Stimulated activated CD4-positive, alpha-beta T cell treated with anti-CD3 and anti-CD28 coated beads, Interleukin-1b, Interleukin-23, amount 100 ng/mL, for 4 hours (primary cell): ENCODE measurements at regions not wholly inside any gene's neighbourhood (a gene's known extent, or its start where the extent isn't known, plus 50 kb on each side); places are given as distances from the start of the nearest gene placed in this dataset.

Experiments
- DNase-seq, 2 donors: peaks; one replicate each; pipeline ENCODE4 v3.0.0-alpha.2; 2020; ENCODE audit warnings: low read depth in 2 of 2

GRCh38 chr13:74043237-74043636 lies 91.0 kb downstream of the KLF12 start:
- DNase-seq: no peak

DNA sequence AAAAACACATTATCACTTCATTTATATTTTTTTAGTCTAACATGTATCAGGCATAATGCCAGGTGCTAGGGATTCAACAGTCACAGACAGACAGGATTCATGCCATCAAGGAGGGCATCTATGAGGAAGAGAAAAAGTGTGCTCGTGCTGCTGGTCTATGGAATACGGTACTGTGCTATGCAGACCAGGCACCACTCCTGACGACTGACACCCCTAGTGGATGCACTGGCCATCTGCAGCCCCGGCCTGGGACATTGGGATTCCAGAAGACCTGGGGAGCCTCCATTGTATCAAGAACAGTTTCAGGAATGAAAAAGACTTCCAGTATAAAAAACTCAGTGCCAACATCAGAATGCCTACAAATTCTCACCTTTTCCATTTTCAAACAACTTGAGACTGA lies 94.0 kb downstream of the KLF12 start:
- no peak for DNase-seq

- no peak for DNase-seq
Observed at GRCh38 chr13:74039667-74040066, 94.5 kb downstream of the KLF12 start.

- DNase-seq: no peak
Observed at GRCh38 chr13:74039154-74039553, 95.0 kb downstream of the KLF12 start.

GRCh38 chr13:74037762-74038161 lies 96.4 kb downstream of the KLF12 start:
- DNase-seq: no peak

DNA sequence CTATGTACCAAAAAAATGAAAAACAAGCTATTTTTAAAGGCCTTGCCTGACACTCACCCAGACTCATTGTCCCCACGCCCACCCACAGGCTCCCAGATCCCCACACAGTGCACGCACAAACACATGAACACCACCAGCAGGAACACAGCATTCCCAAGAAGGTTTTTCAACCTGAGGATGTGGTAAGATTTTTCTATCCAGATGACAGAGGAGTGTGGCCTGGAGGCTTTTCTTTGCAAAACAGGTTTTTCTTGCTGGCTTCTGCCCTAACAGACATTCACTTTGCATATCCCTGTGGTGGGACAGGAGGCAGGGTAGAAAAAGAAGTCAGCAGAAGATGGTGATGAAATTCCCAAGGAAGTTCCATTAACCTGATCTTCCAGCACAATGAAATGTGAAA lies 97.8 kb downstream of the KLF12 start:
- no peak for DNase-seq

DNA sequence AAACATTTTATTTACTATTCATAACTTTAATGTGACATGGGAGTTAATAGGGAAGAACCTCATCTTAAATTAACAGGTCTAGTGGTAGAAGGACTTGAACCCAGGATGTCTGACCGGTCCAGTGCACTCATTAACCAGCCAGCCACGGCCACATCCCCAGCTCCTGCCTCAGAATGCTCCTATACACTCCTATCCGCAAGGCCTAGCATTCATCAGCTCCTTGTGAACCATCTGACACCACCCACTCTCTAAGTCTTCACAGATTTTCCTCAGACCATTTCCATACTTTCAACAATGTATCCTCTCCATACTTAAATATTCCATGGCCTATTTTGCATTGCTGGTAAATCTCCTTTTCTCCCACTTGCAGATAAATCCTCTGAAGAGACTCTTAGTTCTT lies 98.3 kb downstream of the KLF12 start:
- DNase-seq: no peak

GRCh38 chr13:74032325-74032724 lies 101.9 kb downstream of the KLF12 start:
- no peak for DNase-seq

- DNase-seq: no peak
Observed at GRCh38 chr13:74027161-74027779, 106.9 kb downstream of the KLF12 start.

GRCh38 chr13:74026753-74027152 lies 107.5 kb downstream of the KLF12 start:
- DNase-seq: peak; percentile 28 to 59

DNA sequence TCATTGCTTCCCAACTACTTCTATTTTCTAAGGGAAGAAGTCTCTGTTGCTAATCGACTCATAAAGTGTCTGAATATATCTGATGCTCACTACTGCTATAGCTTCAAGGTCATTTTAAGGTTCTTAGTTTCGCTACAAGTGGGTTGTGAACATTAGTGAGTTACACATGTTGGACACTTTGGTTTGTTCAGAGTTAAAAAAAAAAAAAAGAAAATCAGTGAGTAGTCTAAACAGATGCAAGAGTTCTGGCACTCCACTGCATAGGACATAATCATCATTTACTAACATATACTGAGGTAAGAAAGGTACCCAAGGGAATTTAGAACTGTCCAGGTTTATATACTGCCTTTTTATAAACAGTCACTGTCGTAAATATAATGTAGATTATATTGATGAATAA lies 108.8 kb downstream of the KLF12 start:
- no peak for DNase-seq

DNA sequence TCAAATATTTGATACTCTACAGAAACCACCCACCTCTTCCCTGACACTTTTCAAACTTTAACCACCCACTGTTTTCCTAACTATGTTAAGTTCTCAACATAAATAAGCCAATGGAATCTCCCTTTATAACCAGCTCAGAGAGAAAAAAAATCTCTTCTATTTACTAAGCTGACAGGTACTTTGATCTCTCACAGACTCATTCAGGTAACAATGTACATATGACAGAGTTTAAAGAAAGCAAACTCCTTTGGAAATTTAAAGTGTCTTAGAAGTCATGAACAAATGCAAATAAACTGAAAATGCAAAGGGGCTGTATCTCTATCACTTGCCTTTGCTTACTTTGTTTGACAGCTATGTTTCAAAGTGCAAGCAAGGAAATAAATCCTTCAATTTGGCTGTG lies 109.3 kb downstream of the KLF12 start:
- DNase-seq: no peak

- no peak for DNase-seq
Observed at GRCh38 chr13:74024314-74024713, 109.9 kb downstream of the KLF12 start.

- DNase-seq: no peak
Observed at GRCh38 chr13:74023484-74023883, 110.7 kb downstream of the KLF12 start.

DNA sequence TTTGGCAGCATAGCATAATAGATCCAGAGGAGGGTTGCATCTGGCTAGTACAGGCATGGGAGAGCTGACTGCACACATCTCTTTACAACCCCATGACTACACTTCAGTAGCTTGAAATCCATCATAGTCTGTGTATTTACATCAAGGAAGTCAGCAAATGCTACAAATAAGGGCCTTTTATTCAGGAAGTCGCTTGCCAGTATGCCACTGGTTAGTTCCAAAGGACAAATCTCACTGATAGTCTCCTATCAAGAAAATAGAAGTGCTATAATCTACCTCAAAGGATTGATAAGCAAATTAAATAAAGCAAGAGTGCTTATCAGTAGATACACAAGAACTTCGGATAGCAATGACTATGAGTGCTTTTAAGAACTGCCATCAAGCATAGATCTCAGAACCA lies 112.7 kb downstream of the KLF12 start:
- no peak for DNase-seq

DNA sequence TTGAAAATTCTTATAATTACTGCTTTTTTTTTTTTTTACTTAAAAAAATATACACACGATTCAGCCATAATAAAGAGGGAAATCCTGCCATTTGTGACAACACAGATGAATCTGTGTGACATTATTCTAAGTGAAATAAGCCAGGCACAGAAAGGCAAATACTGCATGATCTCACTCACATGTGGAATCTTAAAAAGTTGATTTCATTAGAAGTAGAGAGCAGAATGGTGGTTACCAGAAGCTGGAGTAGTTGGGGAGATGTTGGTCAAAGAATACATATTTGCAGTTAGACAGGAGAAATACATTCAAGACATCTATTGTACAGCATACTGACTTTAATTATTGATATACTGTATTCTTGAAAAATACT lies 116.2 kb downstream of the KLF12 start:
- DNase-seq: no peak

DNA sequence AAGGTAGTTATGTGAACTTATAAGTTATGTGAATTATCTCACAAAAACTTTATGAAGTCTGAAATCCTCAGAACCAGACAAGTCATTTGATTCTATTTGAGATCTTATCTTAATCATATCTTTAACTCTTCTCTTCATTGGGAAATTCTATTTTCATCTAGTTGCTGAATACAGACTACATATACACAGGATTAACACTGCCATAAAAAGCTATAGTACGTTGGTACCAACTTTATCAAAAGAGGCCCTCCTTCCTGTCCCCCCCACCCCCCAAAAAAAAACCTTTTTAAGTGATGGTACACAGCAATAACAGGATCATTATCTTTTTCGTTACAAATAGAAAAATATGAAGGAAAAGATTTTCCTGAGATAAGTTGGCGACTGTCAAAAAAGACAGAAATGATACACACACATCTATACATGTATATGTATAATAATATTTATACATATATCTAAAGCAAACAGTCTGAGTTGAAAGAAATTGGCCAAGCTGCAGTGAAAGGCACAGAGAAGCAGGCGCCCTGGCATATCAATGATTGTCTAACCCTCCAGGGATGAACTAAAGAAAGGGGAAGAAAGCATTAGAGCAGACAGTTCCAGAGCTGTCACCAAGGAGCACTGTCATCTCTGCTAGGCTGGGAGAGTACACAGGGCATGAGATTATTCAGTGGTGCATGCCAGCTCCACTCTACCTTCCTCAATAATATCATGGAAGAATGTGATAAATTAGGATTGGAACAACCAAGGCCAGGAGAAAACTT lies 116.7 kb downstream of the KLF12 start:
- DNase-seq: no peak

DNA sequence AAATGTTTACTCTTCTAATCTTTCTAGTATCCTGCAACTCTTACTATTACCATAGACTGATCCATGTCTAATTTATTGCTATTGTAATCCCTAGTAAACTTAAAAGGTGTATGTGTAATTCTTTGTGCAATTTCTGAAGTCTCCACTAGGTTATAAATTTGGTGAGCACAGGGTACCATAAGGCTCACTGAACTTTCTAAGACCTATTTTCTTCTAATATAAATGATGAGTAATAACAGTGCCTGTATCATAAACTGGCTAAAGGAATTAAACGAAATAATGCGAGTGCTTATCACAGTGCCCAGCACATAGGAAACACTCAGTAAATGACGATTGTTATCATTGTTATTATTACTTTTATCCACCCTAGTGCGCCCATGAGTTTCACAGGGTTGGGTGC lies 119.1 kb downstream of the KLF12 start:
- DNase-seq: no peak

DNA sequence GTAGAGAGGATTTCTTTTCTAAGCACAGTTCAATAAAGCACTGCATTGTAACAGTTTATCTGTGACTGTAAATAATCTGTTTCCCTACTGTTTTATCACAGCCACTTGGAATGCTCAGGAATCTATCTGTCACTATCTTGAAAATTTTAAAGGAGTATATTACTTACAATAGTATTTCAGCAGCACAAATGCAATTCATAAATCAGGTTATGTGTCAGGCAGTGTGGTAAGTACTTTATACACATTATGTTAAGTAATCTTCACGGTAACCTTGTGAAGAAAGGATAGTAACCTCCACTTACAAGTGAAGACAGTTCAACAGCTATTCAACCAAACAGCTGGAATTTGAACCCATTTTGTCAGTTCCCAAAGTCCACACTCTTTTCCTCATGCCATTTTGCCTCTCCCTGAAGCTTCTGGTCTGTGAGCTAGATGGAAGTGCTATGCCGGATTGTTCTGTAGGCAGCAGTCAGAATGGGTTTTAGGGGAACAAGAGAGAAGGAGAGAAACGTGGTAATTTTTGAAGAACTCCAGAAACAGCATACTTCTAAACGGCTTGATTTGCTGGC lies 125.0 kb downstream of the KLF12 start:
- DNase-seq: no peak

GRCh38 chr13:74006666-74007065 lies 127.5 kb downstream of the KLF12 start:
- no peak for DNase-seq

- DNase-seq: no peak
Observed at GRCh38 chr13:74005320-74006157, 128.7 kb downstream of the KLF12 start.

DNA sequence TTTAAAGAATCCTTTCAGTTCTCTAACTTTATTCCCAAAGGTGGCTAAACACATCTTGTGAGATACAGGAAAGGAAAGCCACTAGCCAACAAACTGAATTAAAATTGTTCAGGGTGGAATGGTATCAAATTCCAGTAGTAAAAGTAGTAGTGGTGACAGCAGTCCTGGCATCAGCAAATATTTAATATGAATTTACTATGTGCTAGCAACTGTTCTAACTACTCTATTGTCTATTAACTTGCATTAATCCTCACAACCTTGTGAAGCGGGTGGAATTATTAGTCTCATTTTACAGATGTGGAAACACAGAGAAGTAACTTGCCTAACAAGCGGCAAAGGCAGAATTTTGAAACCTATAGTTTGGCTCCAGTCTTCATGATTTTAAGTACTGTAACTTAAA lies 130.1 kb downstream of the KLF12 start:
- no peak for DNase-seq

GRCh38 chr13:74003374-74003773 lies 130.8 kb downstream of the KLF12 start:
- DNase-seq: no peak
